Testis (tissue), 2 donors: ENCODE measurements at regions not wholly inside any gene's neighbourhood (a gene's known extent, or its start where the extent isn't known, plus 50 kb on each side); places are given as distances from the start of the nearest gene placed in this dataset.

ENCODE experiments used
- DNase-seq: peaks from one replicate; pipeline ENCODE4 v3.0.0-alpha.2; 2019
- H3K27ac ChIP-seq, 2 donors: fragments of 200-600 bp; sonication (generic); one replicate each; pipeline ENCODE4 v1.5.1; 2019
- H3K27me3 ChIP-seq: fragments of 200-600 bp; sonication (generic); one replicate; pipeline ENCODE4 v1.5.1; 2019
- H3K36me3 ChIP-seq: fragments of 200-600 bp; sonication (generic); one replicate; pipeline ENCODE4 v1.5.1; 2017; ENCODE audit warnings: low read depth; ENCODE audit errors: missing control alignments
- H3K4me1 ChIP-seq: fragments of 200-600 bp; sonication (generic); one replicate; pipeline ENCODE4 v1.5.1; 2019
- H3K4me3 ChIP-seq, 2 donors: fragments of 200-600 bp; sonication (generic); one replicate each; pipeline ENCODE4 v1.5.1; 2017 to 2019
- H3K9me3 ChIP-seq: fragments of 200-600 bp; sonication (generic); one replicate; pipeline ENCODE4 v1.5.1; 2017
- POLR2A ChIP-seq: fragments of 450-650 bp; IDR thresholded peaks from one replicate; pipeline ENCODE4 v1.6.1; 2017; ENCODE audit warnings: antibody characterized with exemption, mild to moderate bottlenecking, moderate library complexity
- WGBS, 2 donors: methylation state at CpG; one replicate each; pipeline ENCODE4 v1.1.5; 2018; 5-methylcytosine and 5-hydroxymethylcytosine counted together
- intact Hi-C: fragments of 100-400 bp; cut with DNase I; formaldehyde crosslinking; loops from one replicate; pipeline ENCODE4 v1.15.1; 2023; ENCODE audit warnings: low total_unique reads
- TF ChIP-seq, protein P1 (sequence below), 3 experiments: fragments of 450-650 bp in 2 of 3; fragments of 200-600 bp in 1 of 3; sonication (generic) in 1 of 3; IDR thresholded peaks; one replicate each; pipeline ENCODE4 v1.5.1; 2016 to 2019; ENCODE audit warnings: antibody characterized with exemption in 3 of 3, mild to moderate bottlenecking in 2 of 3, moderate library complexity in 1 of 3

DNA sequence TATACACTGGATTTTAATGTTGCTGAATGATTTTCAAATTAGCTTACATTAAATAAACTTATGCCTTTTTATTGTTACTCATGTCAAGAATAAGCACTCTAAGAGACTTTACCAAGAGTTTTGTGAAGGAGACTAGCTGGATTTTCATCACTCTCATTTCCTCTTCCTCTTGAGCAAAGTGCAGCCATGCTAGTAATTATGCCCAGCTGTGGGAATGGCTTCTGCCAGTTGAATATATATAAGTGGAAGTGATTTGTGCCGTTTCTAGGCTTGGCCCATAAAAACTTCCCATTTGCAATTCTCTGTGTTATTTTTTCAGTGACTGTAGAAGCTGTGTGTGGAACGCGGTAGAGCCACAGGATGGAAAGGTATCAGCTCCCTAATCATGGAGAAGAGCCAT, 255.8 kb downstream of the HDGFL1 start:
- intact Hi-C loops = no loop called here
- Histone ChIP-seq H3K9me3 (no peaks in the 10 kb centered on the region), H3K4me3 (no peak overlapping the region), H3K4me1 (peaks cover 8% of the 10 kb centered on the region), H3K36me3 (no peaks in the 10 kb centered on the region), H3K27me3 (no peaks in the 10 kb centered on the region), H3K27ac (no peak overlapping the region)
- DNase-seq = no peak
- TF ChIP-seq, protein P1, sequence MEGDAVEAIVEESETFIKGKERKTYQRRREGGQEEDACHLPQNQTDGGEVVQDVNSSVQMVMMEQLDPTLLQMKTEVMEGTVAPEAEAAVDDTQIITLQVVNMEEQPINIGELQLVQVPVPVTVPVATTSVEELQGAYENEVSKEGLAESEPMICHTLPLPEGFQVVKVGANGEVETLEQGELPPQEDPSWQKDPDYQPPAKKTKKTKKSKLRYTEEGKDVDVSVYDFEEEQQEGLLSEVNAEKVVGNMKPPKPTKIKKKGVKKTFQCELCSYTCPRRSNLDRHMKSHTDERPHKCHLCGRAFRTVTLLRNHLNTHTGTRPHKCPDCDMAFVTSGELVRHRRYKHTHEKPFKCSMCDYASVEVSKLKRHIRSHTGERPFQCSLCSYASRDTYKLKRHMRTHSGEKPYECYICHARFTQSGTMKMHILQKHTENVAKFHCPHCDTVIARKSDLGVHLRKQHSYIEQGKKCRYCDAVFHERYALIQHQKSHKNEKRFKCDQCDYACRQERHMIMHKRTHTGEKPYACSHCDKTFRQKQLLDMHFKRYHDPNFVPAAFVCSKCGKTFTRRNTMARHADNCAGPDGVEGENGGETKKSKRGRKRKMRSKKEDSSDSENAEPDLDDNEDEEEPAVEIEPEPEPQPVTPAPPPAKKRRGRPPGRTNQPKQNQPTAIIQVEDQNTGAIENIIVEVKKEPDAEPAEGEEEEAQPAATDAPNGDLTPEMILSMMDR (IDR thresholded peaks at IDR 0.05) = no peak
- no peak for TF ChIP-seq POLR2A
- 90 to 95% methylated on average over 3 of the region's 3 CpGs for WGBS, 2 donors

DNA sequence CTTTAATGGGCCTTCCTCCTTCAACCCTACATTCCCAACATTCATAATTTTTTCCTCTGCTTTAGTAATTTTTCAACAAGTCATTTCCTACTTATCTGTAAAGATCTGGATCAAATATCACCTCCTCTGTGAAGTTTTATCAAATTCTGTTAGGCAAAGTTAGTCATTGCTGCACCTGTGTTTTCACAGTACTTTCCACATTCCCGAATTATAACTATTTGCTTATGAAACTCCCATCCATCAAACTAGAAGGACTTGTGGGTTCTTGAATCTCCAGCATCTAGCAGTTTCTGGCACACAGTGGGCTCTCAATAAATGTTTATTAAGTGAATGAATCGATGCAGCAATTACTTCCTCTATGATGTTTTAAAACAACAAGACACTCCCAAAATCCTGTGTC, 257.6 kb downstream of the HDGFL1 start:
- no peak overlapping the region for H3K27ac ChIP-seq
- peaks cover 8% of the 10 kb centered on the region for H3K4me1 ChIP-seq
- H3K36me3 ChIP-seq = no peaks in the 10 kb centered on the region
- TF ChIP-seq POLR2A = no peak
- TF ChIP-seq, protein P1 (IDR thresholded peaks at IDR 0.05) = no peak
- H3K27me3 ChIP-seq = no peaks in the 10 kb centered on the region
- H3K9me3 ChIP-seq = no peaks in the 10 kb centered on the region
- intact Hi-C loops = no loop called here
- 82 to 89% methylated on average over 2 of the region's 2 CpGs for WGBS, 2 donors
- DNase-seq = no peak
- H3K4me3 ChIP-seq = no peak overlapping the region

DNA sequence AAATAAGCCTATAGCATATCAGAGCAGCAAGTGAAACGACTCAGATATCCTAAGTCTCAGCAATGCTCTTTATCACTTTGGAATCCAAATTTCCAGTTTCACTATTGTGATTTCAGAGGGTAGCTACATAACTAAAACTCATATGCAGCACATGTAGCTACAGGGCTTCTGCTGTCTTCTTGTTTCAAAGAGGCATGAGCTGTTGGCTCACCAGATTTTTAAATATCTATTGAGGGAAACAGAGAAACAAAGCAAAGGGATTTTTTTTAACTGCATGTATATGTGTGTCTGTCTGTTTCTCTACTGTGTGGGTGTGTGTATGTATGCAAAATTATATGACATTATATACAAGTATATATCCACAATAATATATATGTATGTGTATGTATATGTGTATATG, 258.4 kb downstream of the HDGFL1 start:
- intact Hi-C loops = no loop called here
- no peak for TF ChIP-seq POLR2A
- TF ChIP-seq, protein P1 (IDR thresholded peaks at IDR 0.05) = no peak
- Histone ChIP-seq H3K27me3 (no peaks in the 10 kb centered on the region), H3K27ac (peak overlapping the region in 1 of 2 donors; percentile 29), H3K4me3 (no peak overlapping the region), H3K36me3 (no peaks in the 10 kb centered on the region), H3K4me1 (peaks cover 8% of the 10 kb centered on the region), H3K9me3 (no peaks in the 10 kb centered on the region)
- WGBS, 2 donors = 50 to 59% methylated on average over 1 of the region's 1 CpG
- no peak for DNase-seq

DNA sequence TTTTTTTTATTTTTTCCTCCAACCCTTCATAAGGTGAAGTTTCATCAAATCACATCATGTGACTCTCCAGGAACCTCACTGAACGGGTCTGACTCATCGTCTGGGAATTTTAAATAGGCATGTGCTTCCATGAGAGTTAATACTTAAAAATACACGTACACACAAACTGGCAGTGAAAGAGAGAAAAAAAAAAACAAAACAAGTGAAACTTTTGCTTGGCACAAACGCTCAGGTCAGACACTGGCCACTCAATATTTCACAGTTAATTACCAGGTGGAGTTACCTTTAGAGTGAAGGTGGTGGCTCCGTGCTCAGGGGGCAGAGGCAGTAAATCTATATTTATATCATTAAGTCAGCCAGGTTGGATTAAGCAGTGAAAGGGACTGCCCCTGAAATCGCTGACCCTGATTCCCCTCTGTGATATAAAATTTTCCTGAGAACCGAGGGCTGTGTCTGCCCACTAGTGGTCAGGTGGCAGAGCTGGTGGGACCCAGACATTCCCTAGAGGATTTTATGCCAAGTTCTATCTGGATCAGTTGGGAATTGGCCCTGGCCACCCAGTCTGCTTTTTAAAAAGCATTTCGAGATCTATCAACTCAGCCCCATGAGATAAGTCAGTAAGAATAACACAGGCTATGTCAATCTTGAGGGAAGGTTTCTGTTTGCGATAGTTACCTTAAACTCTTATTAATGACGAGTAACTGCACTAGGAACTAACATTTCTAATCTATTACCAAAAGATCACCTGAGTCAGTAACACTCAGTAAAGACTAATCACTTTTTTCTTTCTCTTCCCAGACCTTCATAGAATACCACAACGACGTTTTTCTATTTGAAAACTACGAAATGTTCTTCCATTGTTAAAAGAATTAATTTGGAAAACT, 259.1 kb downstream of the HDGFL1 start:
- Histone ChIP-seq H3K9me3 (no peaks in the 10 kb centered on the region), H3K36me3 (no peaks in the 10 kb centered on the region), H3K27ac (peak overlapping the region; percentile 21 to 29), H3K4me3 (no peak overlapping the region), H3K27me3 (no peaks in the 10 kb centered on the region), H3K4me1 (peaks cover 8% of the 10 kb centered on the region)
- intact Hi-C loops = no loop called here
- WGBS, 2 donors = 50 to 53% methylated on average over 13 of the region's 13 CpGs
- peak; percentile 38 for DNase-seq
- TF ChIP-seq, protein P1 (IDR thresholded peaks at IDR 0.05) = peak; percentile 47 to 53 (median 53)
- no peak for TF ChIP-seq POLR2A

DNA sequence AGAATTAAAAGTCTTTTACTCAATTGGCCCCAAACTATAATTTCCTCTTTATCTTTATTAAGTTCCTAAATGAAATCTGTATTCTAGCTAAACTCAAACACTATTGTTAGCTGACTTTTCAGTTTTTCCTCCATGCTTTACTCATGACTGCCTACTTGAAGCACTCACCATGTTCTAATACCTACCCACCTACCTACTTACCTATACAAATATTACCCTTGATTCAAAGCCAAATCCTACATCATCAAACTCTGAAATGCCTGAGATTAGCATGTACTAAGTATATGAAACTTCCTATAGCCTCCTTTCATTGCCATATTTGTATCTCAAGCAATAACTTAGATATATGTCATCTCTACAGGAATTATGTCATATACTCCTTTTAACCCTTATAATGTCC, 259.7 kb downstream of the HDGFL1 start:
- DNase-seq = no peak
- H3K4me3 ChIP-seq = no peak overlapping the region
- intact Hi-C loops = no loop called here
- peaks cover 8% of the 10 kb centered on the region for H3K4me1 ChIP-seq
- H3K36me3 ChIP-seq = no peaks in the 10 kb centered on the region
- no peak for TF ChIP-seq POLR2A
- TF ChIP-seq, protein P1 (IDR thresholded peaks at IDR 0.05) = no peak
- H3K27me3 ChIP-seq = no peaks in the 10 kb centered on the region
- H3K9me3 ChIP-seq = no peaks in the 10 kb centered on the region
- no peak overlapping the region for H3K27ac ChIP-seq
